Esophagus squamous epithelium (tissue), 5 donors: ENCODE measurements at regions not wholly inside any gene's neighbourhood (a gene's known extent, or its start where the extent isn't known, plus 50 kb on each side); places are given as distances from the start of the nearest gene placed in this dataset.

Experiments
- DNase-seq: peaks from one replicate; lab custom pipeline; 2025; lab: John Stamatoyannopoulos, UW
- H3K27ac ChIP-seq, 4 donors: fragments of 200-600 bp; sonication (generic); one replicate each; pipeline ENCODE4 v1.5.1; 2016 to 2019; ENCODE audit warnings: mild to moderate bottlenecking in 1 of 4
- H3K27me3 ChIP-seq, 4 donors: fragments of 200-600 bp; sonication (generic); 1 replicate in 3 of 4; 2 replicates in 1 of 4; pipeline versions ENCODE4 v1.5.1 to v1.6.0; 2017 to 2021; ENCODE audit warnings: antibody characterized with exemption in 1 of 4
- H3K36me3 ChIP-seq, 3 donors: fragments of 200-600 bp; sonication (generic); one replicate each; pipeline ENCODE4 v1.5.1; 2016 to 2019
- H3K4me1 ChIP-seq, 3 donors: fragments of 200-600 bp; sonication (generic); one replicate each; pipeline ENCODE4 v1.5.1; 2017 to 2019
- H3K4me3 ChIP-seq, 4 donors: fragments of 200-600 bp; sonication (generic); 1 replicate in 3 of 4; 2 replicates in 1 of 4; pipeline ENCODE4 v1.5.1; 2016 to 2019; ENCODE audit warnings: mild to moderate bottlenecking in 2 of 4, moderate library complexity in 1 of 4
- H3K9me3 ChIP-seq, 3 donors: fragments of 200-600 bp; sonication (generic); one replicate each; pipeline ENCODE4 v1.5.1; 2016 to 2019
- CTCF ChIP-seq, 6 experiments: fragments of 450-650 bp in 4 of 6; fragments of 200-600 bp in 2 of 6; sonication (generic) in 2 of 6; IDR thresholded peaks; one replicate each; pipeline ENCODE4 v1.5.1; 2016 to 2019; ENCODE audit warnings: antibody characterized with exemption in 6 of 6, mild to moderate bottlenecking in 4 of 6, moderate library complexity in 4 of 6
- POLR2A ChIP-seq, 4 donors: fragments of 450-650 bp; IDR thresholded peaks; one replicate each; pipeline ENCODE4 v1.6.1; 2017; ENCODE audit warnings: antibody characterized with exemption in 4 of 4, mild to moderate bottlenecking in 4 of 4, moderate library complexity in 3 of 4
- WGBS, 2 donors: methylation state at CpG; one replicate each; pipeline ENCODE4 v1.1.5; 2018; 5-methylcytosine and 5-hydroxymethylcytosine counted together
- intact Hi-C: fragments of 100-400 bp; cut with DNase I; formaldehyde crosslinking; loops from one replicate; pipeline ENCODE4 v1.15.0; 2022
- donor health status: DM: yes; HTN: yes; CAD: no.

- Histone ChIP-seq H3K27ac (peak overlapping the region in 1 of 4 donors; percentile 17), H3K4me3 (no peak overlapping the region), H3K36me3 (no peaks in the 10 kb centered on the region), H3K4me1 (peaks cover 0 to 15% (median 8%) of the 10 kb centered on the region in 3 donors), H3K27me3 (no peaks in the 10 kb centered on the region), H3K9me3 (no peaks in the 10 kb centered on the region)
- intact Hi-C loops = no loop called here
- no peak for DNase-seq
- TF ChIP-seq CTCF (IDR thresholded peaks at IDR 0.05) (no peak), POLR2A (IDR thresholded peaks at IDR 0.05) (no peak)
- WGBS, 2 donors = 23 to 29% methylated on average over 6 of the region's 6 CpGs
These were observed 68.7 kb upstream of the MED13L start for GRCh38 chr12:116346222-116346621.

DNA sequence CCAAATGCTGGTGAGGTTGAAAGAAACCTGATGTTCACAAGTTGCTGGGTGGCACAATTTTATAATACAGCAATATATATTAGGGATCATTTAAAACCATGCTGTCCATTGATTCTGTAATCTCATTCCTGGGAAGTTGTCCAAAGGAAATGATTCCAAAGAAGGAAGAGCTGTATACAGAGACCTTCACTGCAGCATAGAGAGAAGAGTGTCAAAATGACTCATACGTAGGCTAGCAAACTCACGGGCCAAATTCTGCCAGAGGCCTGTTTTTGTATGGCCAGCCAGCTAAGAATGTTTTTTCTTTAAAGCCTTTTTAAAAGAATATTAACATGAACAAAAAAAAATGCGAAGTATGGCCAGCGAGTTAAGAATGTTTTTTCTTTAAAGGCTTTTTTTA, 69.2 kb upstream of the MED13L start:
- Histone ChIP-seq H3K4me3 (no peak overlapping the region), H3K36me3 (no peaks in the 10 kb centered on the region), H3K4me1 (peaks cover 0 to 15% (median 8%) of the 10 kb centered on the region in 3 donors), H3K27ac (peak overlapping the region in 1 of 4 donors; percentile 17), H3K27me3 (no peaks in the 10 kb centered on the region), H3K9me3 (no peaks in the 10 kb centered on the region)
- TF ChIP-seq CTCF (IDR thresholded peaks at IDR 0.05) (no peak), POLR2A (IDR thresholded peaks at IDR 0.05) (no peak)
- no peak for DNase-seq
- intact Hi-C loops = no loop called here
- 20 to 29% methylated on average over 4 of the region's 4 CpGs for WGBS, 2 donors

DNA sequence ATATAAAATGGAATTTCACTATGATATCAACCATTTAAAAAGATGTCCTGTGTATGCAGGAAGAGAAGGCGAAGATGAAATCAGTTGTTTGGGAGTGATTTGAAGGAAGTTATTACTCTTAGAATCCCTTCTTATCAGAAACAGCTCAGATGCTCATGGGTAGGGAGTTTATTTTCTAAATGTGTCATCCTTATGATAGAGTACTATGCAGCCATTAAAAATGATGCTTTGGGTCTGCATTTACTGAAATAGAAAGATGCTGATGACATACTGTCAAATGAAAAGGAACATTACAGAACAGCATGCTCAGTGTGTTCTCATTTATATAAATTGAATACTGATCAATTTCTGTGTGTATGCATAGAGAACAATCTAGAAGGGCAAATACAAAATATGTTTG, 69.8 kb upstream of the MED13L start:
- intact Hi-C loops = no loop called here
- Histone ChIP-seq H3K4me3 (no peak overlapping the region), H3K9me3 (no peaks in the 10 kb centered on the region), H3K27ac (no peak overlapping the region), H3K36me3 (no peaks in the 10 kb centered on the region), H3K27me3 (no peaks in the 10 kb centered on the region), H3K4me1 (peaks cover 0 to 15% (median 8%) of the 10 kb centered on the region in 3 donors)
- whole genome bisulfite sequencing, 2 donors = 91 to 96% methylated on average over 1 of the region's 1 CpG
- DNase-seq = no peak
- TF ChIP-seq POLR2A (IDR thresholded peaks at IDR 0.05) (no peak), CTCF (IDR thresholded peaks at IDR 0.05) (no peak)

DNA sequence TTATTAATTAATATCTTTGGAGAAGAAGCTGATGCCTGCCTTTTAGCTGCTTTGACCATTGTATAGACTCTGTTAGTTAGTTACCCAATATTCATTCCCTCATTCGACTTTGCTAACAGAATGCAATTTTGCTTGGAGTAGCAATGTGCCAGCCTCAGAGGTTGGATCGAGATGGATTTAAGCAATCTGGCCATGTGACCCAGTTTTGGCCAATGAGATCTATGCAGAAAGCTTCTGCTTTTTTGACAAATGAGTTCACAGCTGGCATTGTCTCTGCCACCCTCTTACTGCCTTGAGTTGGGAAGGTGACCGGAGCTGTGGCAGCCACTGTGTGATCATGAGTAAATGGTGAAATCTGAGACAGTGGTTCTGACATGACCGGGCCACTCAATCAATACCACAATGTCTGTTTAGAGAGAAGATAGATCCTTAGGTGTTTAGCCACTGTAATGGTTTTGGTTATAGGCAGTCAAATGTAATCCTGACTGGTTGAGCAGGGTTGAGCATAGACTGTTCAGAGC, 74.9 kb upstream of the MED13L start:
- Histone ChIP-seq H3K9me3 (no peaks in the 10 kb centered on the region), H3K4me1 (no peaks in the 10 kb centered on the region), H3K36me3 (no peaks in the 10 kb centered on the region), H3K27ac (no peak overlapping the region), H3K27me3 (no peaks in the 10 kb centered on the region), H3K4me3 (no peak overlapping the region)
- 90% methylated on average over 4 of the region's 4 CpGs for WGBS, 2 donors
- DNase-seq = no peak
- TF ChIP-seq CTCF (IDR thresholded peaks at IDR 0.05) (no peak), POLR2A (IDR thresholded peaks at IDR 0.05) (no peak)
- intact Hi-C loops = no loop called here

GRCh38 chr12:116353958-116354357, 76.5 kb upstream of the MED13L start:
- 80 to 92% methylated on average over 2 of the region's 2 CpGs for WGBS, 2 donors
- Histone ChIP-seq H3K27ac (no peak overlapping the region), H3K4me3 (no peak overlapping the region), H3K9me3 (no peaks in the 10 kb centered on the region), H3K4me1 (peaks cover 0 to 8% (median 5%) of the 10 kb centered on the region in 3 donors), H3K36me3 (no peaks in the 10 kb centered on the region), H3K27me3 (no peaks in the 10 kb centered on the region)
- no peak for DNase-seq
- intact Hi-C loops = no loop called here
- TF ChIP-seq CTCF (IDR thresholded peaks at IDR 0.05) = no peak
- no peak for TF ChIP-seq POLR2A (IDR thresholded peaks at IDR 0.05)
